ENCODE measurements at regions not wholly inside any gene's neighbourhood (a gene's known extent, or its start where the extent isn't known, plus 50 kb on each side); places are given as distances from the start of the nearest gene placed in this dataset.

- TF ChIP-seq ZFX (IDR thresholded peaks at IDR 0.05) (no peak), CTCF (conservative IDR thresholded peaks at IDR 0.05) (no peak)
- H3K27ac ChIP-seq = no peak overlapping the region
Measured at GRCh38 chr18:6623278-6623677, 106.2 kb upstream of the ARHGAP28 start.

- no peak for TF ChIP-seq ZFX (IDR thresholded peaks at IDR 0.05)
- no peak for TF ChIP-seq CTCF (conservative IDR thresholded peaks at IDR 0.05)
- H3K27ac ChIP-seq = no peak overlapping the region
Measured at GRCh38 chr18:6624271-6624660, 105.2 kb upstream of the ARHGAP28 start.

- TF ChIP-seq CTCF (conservative IDR thresholded peaks at IDR 0.05) (no peak), ZFX (IDR thresholded peaks at IDR 0.05) (no peak)
- H3K27ac ChIP-seq = no peak overlapping the region
Measured at GRCh38 chr18:6624661-6625311, 104.7 kb upstream of the ARHGAP28 start.

- no peak overlapping the region for H3K27ac ChIP-seq
- TF ChIP-seq ZFX (IDR thresholded peaks at IDR 0.05) (no peak), CTCF (conservative IDR thresholded peaks at IDR 0.05) (no peak)
Measured at GRCh38 chr18:6625481-6625880, 104.0 kb upstream of the ARHGAP28 start.

GRCh38 chr18:6626457-6626856 is 103.1 kb upstream of the ARHGAP28 start:
- no peak overlapping the region for H3K27ac ChIP-seq
- TF ChIP-seq CTCF (conservative IDR thresholded peaks at IDR 0.05) (no peak), ZFX (IDR thresholded peaks at IDR 0.05) (no peak)

GRCh38 chr18:6627645-6628044 is 101.9 kb upstream of the ARHGAP28 start:
- no peak overlapping the region for H3K27ac ChIP-seq
- TF ChIP-seq ZFX (IDR thresholded peaks at IDR 0.05) = no peak
- no peak for TF ChIP-seq CTCF (conservative IDR thresholded peaks at IDR 0.05)

GRCh38 chr18:6628187-6628586 is 101.3 kb upstream of the ARHGAP28 start:
- no peak overlapping the region for H3K27ac ChIP-seq
- TF ChIP-seq ZFX (IDR thresholded peaks at IDR 0.05) (no peak), CTCF (conservative IDR thresholded peaks at IDR 0.05) (no peak)
